ENCODE measurements at regions not wholly inside any gene's neighbourhood (a gene's known extent, or its start where the extent isn't known, plus 50 kb on each side); places are given as distances from the start of the nearest gene placed in this dataset.
"Not testable (repeated sequence)": the region's sequence is repeated elsewhere in the genome, so short reads cannot be mapped to it uniquely, and the experiment has no call there.

DNA sequence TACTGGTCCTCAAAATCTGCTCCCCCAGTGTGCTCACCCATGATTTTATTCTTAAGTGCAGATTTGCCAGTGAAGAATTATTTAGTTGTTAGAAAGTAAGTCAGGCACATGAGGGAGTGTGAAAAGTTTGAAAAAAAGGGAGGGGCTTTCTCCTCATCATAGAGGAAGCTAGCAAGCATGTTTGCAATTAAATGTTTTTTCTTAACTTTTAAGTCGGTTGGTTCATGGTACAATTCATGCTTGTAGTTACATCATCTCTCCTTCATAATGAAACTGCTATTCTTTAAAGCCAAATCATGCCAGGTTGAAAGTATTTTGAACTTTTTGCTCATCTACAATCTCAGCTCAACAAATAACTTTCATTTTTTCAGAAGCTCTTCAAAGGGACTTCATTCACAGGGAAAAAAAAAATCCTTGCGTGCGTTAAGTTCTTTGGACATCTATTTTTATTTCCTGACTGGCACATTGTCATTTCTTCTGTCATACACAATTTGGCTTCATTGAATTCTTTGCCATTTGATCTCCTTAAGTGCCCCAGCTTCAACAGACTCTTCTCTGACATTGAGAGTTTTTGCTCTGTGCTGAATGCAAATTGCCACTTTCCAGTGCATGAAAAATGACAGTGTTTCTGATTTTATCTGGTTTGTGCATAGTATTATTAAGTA is 456.9 kb downstream of the TMEM232 start (continued):
- TF ChIP-seq, protein P1, sequence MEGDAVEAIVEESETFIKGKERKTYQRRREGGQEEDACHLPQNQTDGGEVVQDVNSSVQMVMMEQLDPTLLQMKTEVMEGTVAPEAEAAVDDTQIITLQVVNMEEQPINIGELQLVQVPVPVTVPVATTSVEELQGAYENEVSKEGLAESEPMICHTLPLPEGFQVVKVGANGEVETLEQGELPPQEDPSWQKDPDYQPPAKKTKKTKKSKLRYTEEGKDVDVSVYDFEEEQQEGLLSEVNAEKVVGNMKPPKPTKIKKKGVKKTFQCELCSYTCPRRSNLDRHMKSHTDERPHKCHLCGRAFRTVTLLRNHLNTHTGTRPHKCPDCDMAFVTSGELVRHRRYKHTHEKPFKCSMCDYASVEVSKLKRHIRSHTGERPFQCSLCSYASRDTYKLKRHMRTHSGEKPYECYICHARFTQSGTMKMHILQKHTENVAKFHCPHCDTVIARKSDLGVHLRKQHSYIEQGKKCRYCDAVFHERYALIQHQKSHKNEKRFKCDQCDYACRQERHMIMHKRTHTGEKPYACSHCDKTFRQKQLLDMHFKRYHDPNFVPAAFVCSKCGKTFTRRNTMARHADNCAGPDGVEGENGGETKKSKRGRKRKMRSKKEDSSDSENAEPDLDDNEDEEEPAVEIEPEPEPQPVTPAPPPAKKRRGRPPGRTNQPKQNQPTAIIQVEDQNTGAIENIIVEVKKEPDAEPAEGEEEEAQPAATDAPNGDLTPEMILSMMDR (conservative IDR thresholded peaks at IDR 0.05; ENCODE audit: low read depth in 2 of 2) = no peak
- no peak for TF ChIP-seq ZNF114 (CRISPR knock-in tag; IDR thresholded peaks at IDR 0.05)
- no peak for TF ChIP-seq JUNB (IDR thresholded peaks at IDR 0.05; ENCODE audit: unreplicated experiment)

DNA sequence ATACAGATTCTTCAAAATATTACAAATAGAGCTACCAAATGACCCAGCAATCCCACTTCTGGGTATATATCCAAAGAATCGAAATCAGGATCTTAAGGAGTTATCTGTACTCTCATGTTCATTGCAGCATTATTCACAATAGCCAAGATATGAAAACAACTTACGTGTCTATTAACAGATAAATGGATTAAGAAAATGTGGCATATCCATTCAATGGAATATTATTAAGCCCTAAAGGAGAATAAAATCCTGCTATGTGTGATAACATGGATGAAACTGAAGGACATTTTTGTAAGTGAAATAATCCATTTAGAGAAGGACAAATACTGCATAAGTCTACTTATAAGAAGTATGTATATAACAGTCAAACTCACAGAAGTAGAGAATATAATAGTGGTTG is 450.6 kb downstream of the TMEM232 start:
- Histone ChIP-seq H3K27me3 (ENCODE audit: insufficient read depth) (no peaks in the 10 kb centered on the region), H3K4me2 (no peak overlapping the region), H3K9me2 (ENCODE audit: insufficient read depth) (0 out of 2 replicates have a peak, but pooled peaks cover 5% of the 10 kb centered on the region), H3K27ac (ENCODE audit: low read depth) (no peak overlapping the region), H3K4me3 (no peak overlapping the region), H3F3A (replicated peaks; ENCODE audit: low read depth) (no peaks in the 10 kb centered on the region), H3K36me3 (ENCODE audit: insufficient read depth) (0 out of 2 replicates have a peak, but pooled peaks cover 3% of the 10 kb centered on the region), H4K20me1 (replicated peaks; ENCODE audit: insufficient read depth) (no peaks in the 10 kb centered on the region), H3K4me1 (ENCODE audit: insufficient read depth) (no peaks in the 10 kb centered on the region), H2AFZ (no peak overlapping the region), H3K79me2 (replicated peaks; ENCODE audit: insufficient read depth) (no peaks in the 10 kb centered on the region)
- DNase-seq (ENCODE audit: low spot score) = no peak
- Mint-ChIP-seq H3K4me3 (no peak overlapping the region), H3K9me3 (peaks cover 24% of the 10 kb centered on the region), H3K27me3 (ENCODE audit: insufficient read depth, low read depth, poor library complexity) (no peaks in the 10 kb centered on the region), H3K36me3 (ENCODE audit: low read depth) (peaks cover 6% of the 10 kb centered on the region; the same call in 2 of the 3 replicates), H3K27ac (no peak overlapping the region), H3K4me1 (no peaks in the 10 kb centered on the region)
- no peak for TF ChIP-seq JUNB (IDR thresholded peaks at IDR 0.05; ENCODE audit: unreplicated experiment)
- ATAC-seq = no peak

DNA sequence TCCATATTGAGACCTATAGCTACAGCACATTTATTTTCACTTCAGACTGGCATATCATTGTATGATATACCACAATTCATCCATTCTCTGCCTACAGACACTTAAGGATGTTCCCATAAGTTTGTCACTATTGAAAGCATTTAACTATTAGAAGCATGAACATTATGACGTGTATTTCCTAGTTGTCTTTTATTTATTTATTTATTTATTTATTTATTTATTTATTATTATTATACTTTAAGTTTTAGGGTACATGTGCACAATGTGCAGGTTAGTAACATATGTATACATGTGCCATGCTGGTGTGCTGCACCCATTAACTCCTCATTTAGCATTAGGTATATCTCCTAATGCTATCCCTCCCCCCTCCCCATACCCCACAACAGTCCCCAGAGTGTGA is 448.0 kb downstream of the TMEM232 start:
- H3K4me3 Mint-ChIP-seq; H3K27ac Mint-ChIP-seq; H2AFZ ChIP-seq; H3K4me1 Mint-ChIP-seq; DNase-seq (ENCODE audit: low spot score); H3K27me3 ChIP-seq (ENCODE audit: insufficient read depth); H3K4me1 ChIP-seq (ENCODE audit: insufficient read depth); H3K79me2 ChIP-seq (replicated peaks; ENCODE audit: insufficient read depth); H3F3A ChIP-seq (replicated peaks; ENCODE audit: low read depth); H3K27me3 Mint-ChIP-seq (ENCODE audit: insufficient read depth, low read depth, poor library complexity); H3K27ac ChIP-seq (ENCODE audit: low read depth); H3K4me3 ChIP-seq; ATAC-seq; H3K36me3 ChIP-seq (ENCODE audit: insufficient read depth); H3K9me2 ChIP-seq (ENCODE audit: insufficient read depth); H3K4me2 ChIP-seq; H4K20me1 ChIP-seq (replicated peaks; ENCODE audit: insufficient read depth): not testable (repeated sequence)
- peaks cover 48% of the 10 kb centered on the region for H3K9me3 Mint-ChIP-seq
- peaks cover 22% of the 10 kb centered on the region; the same call in 2 of the 3 replicates for H3K36me3 Mint-ChIP-seq (ENCODE audit: low read depth)

DNA sequence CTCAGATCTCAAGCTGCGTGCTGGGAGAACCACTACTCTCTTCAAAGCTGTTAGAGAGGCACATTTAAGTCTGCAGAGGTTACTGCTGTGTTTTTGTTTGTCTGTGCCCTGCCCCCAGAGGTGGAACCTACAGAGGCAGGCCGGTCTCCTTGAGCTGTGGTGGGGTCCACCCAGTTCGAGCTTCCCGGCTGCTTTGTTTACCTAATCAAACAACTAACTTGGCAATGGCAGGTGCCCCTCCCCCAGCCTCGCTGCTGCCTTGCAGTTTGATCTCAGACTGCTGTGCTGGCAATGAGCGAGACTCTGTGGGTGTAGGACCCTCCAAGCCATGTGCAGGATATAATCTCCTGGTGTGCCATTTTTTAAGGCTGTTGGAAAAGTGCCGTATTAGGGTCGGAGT is 442.4 kb downstream of the TMEM232 start:
- not testable (repeated sequence) for H3K27ac ChIP-seq (ENCODE audit: low read depth); H4K20me1 ChIP-seq (replicated peaks; ENCODE audit: insufficient read depth); H3K4me1 Mint-ChIP-seq; H3K9me2 ChIP-seq (ENCODE audit: insufficient read depth); H3K27ac Mint-ChIP-seq; ATAC-seq; H3K79me2 ChIP-seq (replicated peaks; ENCODE audit: insufficient read depth); H3K4me3 Mint-ChIP-seq; DNase-seq (ENCODE audit: low spot score); H3K4me3 ChIP-seq; H3K36me3 ChIP-seq (ENCODE audit: insufficient read depth); H3F3A ChIP-seq (replicated peaks; ENCODE audit: low read depth); H3K4me2 ChIP-seq; H3K27me3 ChIP-seq (ENCODE audit: insufficient read depth); H3K4me1 ChIP-seq (ENCODE audit: insufficient read depth); H3K27me3 Mint-ChIP-seq (ENCODE audit: insufficient read depth, low read depth, poor library complexity); H2AFZ ChIP-seq
- peaks cover 43% of the 10 kb centered on the region for H3K36me3 Mint-ChIP-seq (ENCODE audit: low read depth)
- peaks cover 68% of the 10 kb centered on the region for H3K9me3 Mint-ChIP-seq

Data from GM23338 (cell line).